Panc1 (cell line): ENCODE measurements at regions not wholly inside any gene's neighbourhood (a gene's known extent, or its start where the extent isn't known, plus 50 kb on each side); places are given as distances from the start of the nearest gene placed in this dataset.

Experiments used
- ATAC-seq: fragments of 200-7000 bp; cut with Tn5 transposase; 2 replicates; pipeline ENCODE4 v1.9.1; 2020; ENCODE audit warnings: mild to moderate bottlenecking, moderate library complexity
- BruUV-seq: library from RNA; stranded (reverse); fragments of 400-500 nt; replicated peaks from 2 replicates; lab custom pipeline; 2021; lab: Mats Ljungman, UMichigan
- CTCF ChIA-PET: fragments of 300-600 bp; sonication (Branson Sonifier 250); formaldehyde crosslinking; loops from one replicate; lab custom pipeline; 2022; ENCODE audit warnings: antibody characterized with exemption; lab: Charles Lee
- POLR2A ChIA-PET: fragments of 300-600 bp; sonication (Branson Sonifier 250); formaldehyde crosslinking; loops from one replicate; lab custom pipeline; 2022; ENCODE audit warnings: antibody characterized with exemption; lab: Charles Lee
- DNase-seq: peaks from one replicate; pipeline ENCODE4 v3.0.0-alpha.2; 2010; ENCODE audit warnings: low read depth, low spot score
- H3K27ac ChIP-seq: 2 replicates; pipeline ENCODE4 v1.5.1; 2011; ENCODE audit warnings: mild to moderate bottlenecking, low read length, inconsistent platforms
- H3K27me3 ChIP-seq: fragments of 200-500 bp; sonication (Bioruptor generic); 2 replicates; pipeline ENCODE4 v1.6.0; 2014; ENCODE audit warnings: low read length, inconsistent platforms; ENCODE audit not compliant: control insufficient read depth, insufficient read depth
- H3K36me3 ChIP-seq: fragments of 200-500 bp; sonication (Bioruptor generic); 2 replicates; pipeline ENCODE4 v1.5.1; 2014; ENCODE audit warnings: inconsistent platforms, mild to moderate bottlenecking, low read length, moderate library complexity; ENCODE audit not compliant: control insufficient read depth, insufficient read depth
- H3K4me1 ChIP-seq: 2 replicates; pipeline ENCODE4 v1.5.1; 2011; ENCODE audit warnings: inconsistent platforms, mild to moderate bottlenecking, low read length, moderate library complexity; ENCODE audit not compliant: control insufficient read depth, insufficient read depth
- H3K4me3 ChIP-seq, 2 experiments: 2 replicates each; pipeline ENCODE4 v1.5.1; 2011 to 2012; ENCODE audit warnings: low read depth in 2 of 2, low read length in 2 of 2, mild to moderate bottlenecking in 2 of 2, inconsistent platforms in 1 of 2, moderate library complexity in 1 of 2
- H3K9me3 ChIP-seq: fragments of 200-500 bp; sonication (Bioruptor generic); 2 replicates; pipeline ENCODE4 v1.5.1; 2014; ENCODE audit warnings: low read depth, mild to moderate bottlenecking, inconsistent platforms, low read length, moderate library complexity; ENCODE audit not compliant: control insufficient read depth, insufficient read depth
- POLR2AphosphoS5 ChIP-seq: IDR thresholded peaks from 2 replicates; pipeline ENCODE4 v1.6.1; 2012; ENCODE audit warnings: mild to moderate bottlenecking, low read depth, low read length, moderate library complexity
- SIN3A ChIP-seq: IDR thresholded peaks from 2 replicates; pipeline ENCODE4 v1.6.1; 2012; ENCODE audit warnings: low read depth, mild to moderate bottlenecking, low read length, moderate library complexity, borderline replicate concordance; ENCODE audit not compliant: insufficient read depth
- TCF7L2 ChIP-seq: IDR thresholded peaks from 2 replicates; pipeline ENCODE4 v1.6.1; 2011; ENCODE audit warnings: mild to moderate bottlenecking, low read depth, low read length, inconsistent platforms
- in situ Hi-C: cut with HindIII; loops from 2 replicates; pipeline ENCODE4 v1.10.0; 2016; ENCODE audit warnings: low sequenced_read_pairs, low pct_unique_long_range_greater_than_20kb
- intact Hi-C: fragments of 100-400 bp; cut with micrococcal nuclease; formaldehyde crosslinking; loops from one replicate; pipeline ENCODE4 v1.10.0; 2022; ENCODE audit not compliant: unreplicated experiment
- TF ChIP-seq, protein P1 (sequence below): fragments of 450-650 bp; IDR thresholded peaks from 2 replicates; pipeline ENCODE4 v1.5.1; 2017; ENCODE audit warnings: mild to moderate bottlenecking
- TF ChIP-seq, protein P2 (sequence below), 2 experiments: IDR thresholded peaks; 2 replicates each; pipeline ENCODE4 v1.6.1; 2011 to 2012; ENCODE audit warnings: low read depth in 2 of 2, control low read depth in 1 of 2, low read length in 1 of 2, mild to moderate bottlenecking in 1 of 2, moderate library complexity in 1 of 2; ENCODE audit not compliant: insufficient read depth in 1 of 2

DNA sequence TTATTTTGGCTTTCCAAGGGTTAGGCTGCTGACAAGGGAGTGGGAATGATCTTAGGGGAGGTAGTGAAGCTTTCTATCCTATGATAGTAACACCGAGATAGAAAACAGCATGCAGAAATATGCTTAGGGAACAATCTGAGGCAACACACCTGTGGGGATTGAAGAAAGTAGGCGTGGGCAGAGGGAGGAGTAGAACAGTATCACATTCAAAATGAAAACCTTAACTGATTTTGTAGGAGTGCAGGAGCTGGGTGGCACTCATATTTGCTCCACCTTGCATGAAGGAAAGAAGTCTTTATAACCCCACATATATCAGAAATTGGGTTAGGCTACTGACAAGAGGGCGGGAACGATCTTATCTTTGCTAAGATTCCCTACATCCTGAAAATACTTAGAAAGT, 762.2 kb upstream of the CNTNAP5 start:
- Histone ChIP-seq H3K27me3 (no peaks in the 10 kb centered on the region), H3K27ac (no peak overlapping the region), H3K36me3 (no peaks in the 10 kb centered on the region), H3K4me3 (no peak overlapping the region), H3K4me1 (no peaks in the 10 kb centered on the region), H3K9me3 (no peaks in the 10 kb centered on the region)
- ATAC-seq: no peak
- DNase-seq: no peak
- in situ Hi-C loops (no loop called here), intact Hi-C loops (no loop called here)
- TF ChIP-seq, protein P1, sequence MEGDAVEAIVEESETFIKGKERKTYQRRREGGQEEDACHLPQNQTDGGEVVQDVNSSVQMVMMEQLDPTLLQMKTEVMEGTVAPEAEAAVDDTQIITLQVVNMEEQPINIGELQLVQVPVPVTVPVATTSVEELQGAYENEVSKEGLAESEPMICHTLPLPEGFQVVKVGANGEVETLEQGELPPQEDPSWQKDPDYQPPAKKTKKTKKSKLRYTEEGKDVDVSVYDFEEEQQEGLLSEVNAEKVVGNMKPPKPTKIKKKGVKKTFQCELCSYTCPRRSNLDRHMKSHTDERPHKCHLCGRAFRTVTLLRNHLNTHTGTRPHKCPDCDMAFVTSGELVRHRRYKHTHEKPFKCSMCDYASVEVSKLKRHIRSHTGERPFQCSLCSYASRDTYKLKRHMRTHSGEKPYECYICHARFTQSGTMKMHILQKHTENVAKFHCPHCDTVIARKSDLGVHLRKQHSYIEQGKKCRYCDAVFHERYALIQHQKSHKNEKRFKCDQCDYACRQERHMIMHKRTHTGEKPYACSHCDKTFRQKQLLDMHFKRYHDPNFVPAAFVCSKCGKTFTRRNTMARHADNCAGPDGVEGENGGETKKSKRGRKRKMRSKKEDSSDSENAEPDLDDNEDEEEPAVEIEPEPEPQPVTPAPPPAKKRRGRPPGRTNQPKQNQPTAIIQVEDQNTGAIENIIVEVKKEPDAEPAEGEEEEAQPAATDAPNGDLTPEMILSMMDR: no peak
- TF ChIP-seq TCF7L2 (no peak), SIN3A (no peak), POLR2AphosphoS5 (no peak)
- TF ChIP-seq, protein P2, sequence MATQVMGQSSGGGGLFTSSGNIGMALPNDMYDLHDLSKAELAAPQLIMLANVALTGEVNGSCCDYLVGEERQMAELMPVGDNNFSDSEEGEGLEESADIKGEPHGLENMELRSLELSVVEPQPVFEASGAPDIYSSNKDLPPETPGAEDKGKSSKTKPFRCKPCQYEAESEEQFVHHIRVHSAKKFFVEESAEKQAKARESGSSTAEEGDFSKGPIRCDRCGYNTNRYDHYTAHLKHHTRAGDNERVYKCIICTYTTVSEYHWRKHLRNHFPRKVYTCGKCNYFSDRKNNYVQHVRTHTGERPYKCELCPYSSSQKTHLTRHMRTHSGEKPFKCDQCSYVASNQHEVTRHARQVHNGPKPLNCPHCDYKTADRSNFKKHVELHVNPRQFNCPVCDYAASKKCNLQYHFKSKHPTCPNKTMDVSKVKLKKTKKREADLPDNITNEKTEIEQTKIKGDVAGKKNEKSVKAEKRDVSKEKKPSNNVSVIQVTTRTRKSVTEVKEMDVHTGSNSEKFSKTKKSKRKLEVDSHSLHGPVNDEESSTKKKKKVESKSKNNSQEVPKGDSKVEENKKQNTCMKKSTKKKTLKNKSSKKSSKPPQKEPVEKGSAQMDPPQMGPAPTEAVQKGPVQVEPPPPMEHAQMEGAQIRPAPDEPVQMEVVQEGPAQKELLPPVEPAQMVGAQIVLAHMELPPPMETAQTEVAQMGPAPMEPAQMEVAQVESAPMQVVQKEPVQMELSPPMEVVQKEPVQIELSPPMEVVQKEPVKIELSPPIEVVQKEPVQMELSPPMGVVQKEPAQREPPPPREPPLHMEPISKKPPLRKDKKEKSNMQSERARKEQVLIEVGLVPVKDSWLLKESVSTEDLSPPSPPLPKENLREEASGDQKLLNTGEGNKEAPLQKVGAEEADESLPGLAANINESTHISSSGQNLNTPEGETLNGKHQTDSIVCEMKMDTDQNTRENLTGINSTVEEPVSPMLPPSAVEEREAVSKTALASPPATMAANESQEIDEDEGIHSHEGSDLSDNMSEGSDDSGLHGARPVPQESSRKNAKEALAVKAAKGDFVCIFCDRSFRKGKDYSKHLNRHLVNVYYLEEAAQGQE (IDR thresholded peaks at IDR 0.05; ENCODE audit: insufficient read depth in 1 of 2, low read depth in 2 of 2, low read length in 1 of 2): no peak
- POLR2A ChIA-PET: no interaction called here
- CTCF ChIA-PET: no interaction called here
- BruUV-seq: no TSS peak

DNA sequence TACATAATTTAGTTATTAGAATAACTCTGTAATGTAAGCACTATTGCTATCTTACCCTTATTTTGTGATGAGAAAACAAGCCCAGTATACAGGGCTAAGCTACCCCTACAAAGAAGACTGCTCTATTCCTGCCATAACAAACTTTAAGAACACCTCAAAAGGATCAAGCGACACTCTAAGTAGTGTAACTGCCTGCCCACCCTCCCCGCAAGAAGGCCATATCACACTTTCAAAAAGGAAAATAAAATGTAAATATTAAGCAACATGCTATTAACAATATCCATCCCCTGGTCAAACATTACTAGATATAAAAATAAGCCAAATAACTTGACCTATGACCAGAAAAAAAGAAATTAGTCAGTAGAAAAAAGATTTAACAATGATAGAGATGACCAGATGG, 741.7 kb upstream of the CNTNAP5 start:
- no peak for ATAC-seq
- POLR2A ChIA-PET: no interaction called here
- CTCF ChIA-PET: no interaction called here
- in situ Hi-C loops (no loop called here), intact Hi-C loops (no loop called here)
- H3K27me3 ChIP-seq: no peaks in the 10 kb centered on the region
- H3K36me3 ChIP-seq: no peaks in the 10 kb centered on the region
- no peak overlapping the region for H3K27ac ChIP-seq
- no peaks in the 10 kb centered on the region for H3K4me1 ChIP-seq
- no TSS peak for BruUV-seq
- TF ChIP-seq, protein P1: no peak
- TF ChIP-seq POLR2AphosphoS5 (no peak), SIN3A (no peak), TCF7L2 (no peak)
- TF ChIP-seq, protein P2 (IDR thresholded peaks at IDR 0.05; ENCODE audit: insufficient read depth in 1 of 2, low read depth in 2 of 2, low read length in 1 of 2): no peak
- DNase-seq: no peak
- no peak overlapping the region for H3K4me3 ChIP-seq
- H3K9me3 ChIP-seq: 0 out of 2 replicates have a peak, but pooled peaks cover 5% of the 10 kb centered on the region
